GM23338 (cell line): ENCODE measurements at regions not wholly inside any gene's neighbourhood (a gene's known extent, or its start where the extent isn't known, plus 50 kb on each side); places are given as distances from the start of the nearest gene placed in this dataset.

Experiments
- ATAC-seq: fragments of 200-7000 bp; cut with Tn5 transposase; 3 replicates; pipeline ENCODE4 v1.9.1; 2020
- DNase-seq: peaks from one replicate; pipeline ENCODE4 v3.0.0-alpha.2; 2015; ENCODE audit warnings: low spot score
- H2AFZ ChIP-seq: fragments of 200-600 bp; sonication (generic); 2 replicates; pipeline ENCODE4 v1.8.0; 2016; ENCODE audit warnings: antibody characterized with exemption, mild to moderate bottlenecking, moderate library complexity
- H3F3A ChIP-seq: fragments of 200-600 bp; sonication (generic); replicated peaks from 2 replicates; pipeline ENCODE4 v1.8.0; 2017; ENCODE audit warnings: antibody characterized with exemption, mixed run types, low read depth
- H3K27ac ChIP-seq: fragments of 200-600 bp; sonication (generic); 2 replicates; pipeline ENCODE4 v1.6.1; 2016; ENCODE audit warnings: low read depth
- H3K27me3 ChIP-seq: fragments of 200-600 bp; sonication (generic); 2 replicates; pipeline ENCODE4 v1.8.0; 2016; ENCODE audit warnings: mild to moderate bottlenecking, mixed run types, moderate library complexity; ENCODE audit not compliant: insufficient read depth
- H3K36me3 ChIP-seq: fragments of 200-600 bp; sonication (generic); 2 replicates; pipeline ENCODE4 v1.8.0; 2016; ENCODE audit warnings: mild to moderate bottlenecking; ENCODE audit not compliant: insufficient read depth
- H3K4me1 ChIP-seq: fragments of 200-600 bp; sonication (generic); 2 replicates; pipeline ENCODE4 v1.8.0; 2016; ENCODE audit warnings: mild to moderate bottlenecking, moderate library complexity; ENCODE audit not compliant: insufficient read depth
- H3K4me2 ChIP-seq: fragments of 200-600 bp; sonication (generic); 2 replicates; pipeline ENCODE4 v1.7.1; 2017; ENCODE audit warnings: mixed run types
- H3K4me3 ChIP-seq: fragments of 200-600 bp; sonication (generic); 2 replicates; pipeline ENCODE4 v1.6.1; 2016; ENCODE audit warnings: mixed run types
- H3K79me2 ChIP-seq: fragments of 200-600 bp; sonication (generic); replicated peaks from 2 replicates; pipeline ENCODE4 v1.8.0; 2017; ENCODE audit warnings: mild to moderate bottlenecking; ENCODE audit not compliant: insufficient read depth
- H3K9me2 ChIP-seq: fragments of 200-600 bp; sonication (generic); 2 replicates; pipeline ENCODE4 v1.8.0; 2017; ENCODE audit not compliant: insufficient read depth
- H4K20me1 ChIP-seq: fragments of 200-600 bp; sonication (generic); replicated peaks from 2 replicates; pipeline ENCODE4 v1.8.0; 2017; ENCODE audit warnings: mild to moderate bottlenecking; ENCODE audit not compliant: insufficient read depth
- H3K27ac Mint-ChIP-seq: 2 replicates; pipeline ENCODE4 v1.8.0; 2020; ENCODE audit warnings: inconsistent platforms, mild to moderate bottlenecking, moderate library complexity, mixed read lengths
- H3K27me3 Mint-ChIP-seq: 3 replicates; pipeline ENCODE4 v1.8.0; 2022; ENCODE audit warnings: low read depth, mild to moderate bottlenecking, moderate library complexity, mixed read lengths, inconsistent platforms; ENCODE audit not compliant: insufficient read depth, poor library complexity
- H3K36me3 Mint-ChIP-seq: 3 replicates; pipeline ENCODE4 v1.8.0; 2021; ENCODE audit warnings: low read depth, mild to moderate bottlenecking, inconsistent platforms, moderate library complexity, mixed read lengths
- H3K4me1 Mint-ChIP-seq: 3 replicates; pipeline ENCODE4 v1.8.0; 2020; ENCODE audit warnings: mild to moderate bottlenecking, inconsistent platforms, mixed read lengths
- H3K4me3 Mint-ChIP-seq: 3 replicates; pipeline ENCODE4 v1.8.0; 2021; ENCODE audit warnings: moderate library complexity, mild to moderate bottlenecking, inconsistent platforms, mixed read lengths
- H3K9me3 Mint-ChIP-seq: 3 replicates; pipeline ENCODE4 v1.8.0; 2020; ENCODE audit warnings: moderate library complexity, mild to moderate bottlenecking, inconsistent platforms, mixed read lengths
- CREB1 ChIP-seq: fragments of 250-450 bp; sonication (Bioruptor Pico); IDR thresholded peaks from 2 replicates; pipeline ENCODE4 v1.5.0; 2020; ENCODE audit warnings: low read depth, mild to moderate bottlenecking, moderate library complexity
- EZH2phosphoT487 ChIP-seq: fragments of 200-600 bp; sonication (generic); IDR thresholded peaks from one replicate; pipeline ENCODE4 v1.8.1; 2018; ENCODE audit warnings: antibody characterized with exemption; ENCODE audit not compliant: unreplicated experiment
- NANOG ChIP-seq: IDR thresholded peaks from 2 replicates; pipeline ENCODE4 v1.6.1; 2016; ENCODE audit warnings: antibody characterized with exemption, borderline replicate concordance
- STAT1 ChIP-seq: IDR thresholded peaks from one replicate; pipeline ENCODE4 v1.6.1; 2016; ENCODE audit warnings: antibody characterized with exemption; ENCODE audit not compliant: unreplicated experiment
- ZNF114 ChIP-seq: fragments of 250-450 bp; sonication (Bioruptor Pico); IDR thresholded peaks from 2 replicates; pipeline ENCODE4 v1.5.0; 2020; ENCODE audit warnings: mild to moderate bottlenecking, moderate library complexity
- ZNF331 ChIP-seq: fragments of 250-450 bp; sonication (Bioruptor Pico); IDR thresholded peaks from 2 replicates; pipeline ENCODE4 v1.5.0; 2020; ENCODE audit warnings: low read depth, mild to moderate bottlenecking, moderate library complexity
- TF ChIP-seq, protein P1 (sequence below): IDR thresholded peaks from 2 replicates; pipeline ENCODE4 v1.6.1; 2016; ENCODE audit warnings: antibody characterized with exemption
- TF ChIP-seq, protein P2 (sequence below), 2 experiments: fragments of 200-600 bp in 1 of 2; sonication (generic) in 1 of 2; conservative IDR thresholded peaks; 2 replicates each; pipeline versions ENCODE4 v1.5.1 to v1.6.1; 2016 to 2017; ENCODE audit warnings: antibody characterized with exemption in 2 of 2, low read depth in 2 of 2, mild to moderate bottlenecking in 2 of 2, moderate library complexity in 1 of 2
- TF ChIP-seq, protein P3 (sequence below): IDR thresholded peaks from one replicate; pipeline ENCODE4 v1.6.1; 2018; ENCODE audit warnings: antibody characterized with exemption; ENCODE audit not compliant: unreplicated experiment

DNA sequence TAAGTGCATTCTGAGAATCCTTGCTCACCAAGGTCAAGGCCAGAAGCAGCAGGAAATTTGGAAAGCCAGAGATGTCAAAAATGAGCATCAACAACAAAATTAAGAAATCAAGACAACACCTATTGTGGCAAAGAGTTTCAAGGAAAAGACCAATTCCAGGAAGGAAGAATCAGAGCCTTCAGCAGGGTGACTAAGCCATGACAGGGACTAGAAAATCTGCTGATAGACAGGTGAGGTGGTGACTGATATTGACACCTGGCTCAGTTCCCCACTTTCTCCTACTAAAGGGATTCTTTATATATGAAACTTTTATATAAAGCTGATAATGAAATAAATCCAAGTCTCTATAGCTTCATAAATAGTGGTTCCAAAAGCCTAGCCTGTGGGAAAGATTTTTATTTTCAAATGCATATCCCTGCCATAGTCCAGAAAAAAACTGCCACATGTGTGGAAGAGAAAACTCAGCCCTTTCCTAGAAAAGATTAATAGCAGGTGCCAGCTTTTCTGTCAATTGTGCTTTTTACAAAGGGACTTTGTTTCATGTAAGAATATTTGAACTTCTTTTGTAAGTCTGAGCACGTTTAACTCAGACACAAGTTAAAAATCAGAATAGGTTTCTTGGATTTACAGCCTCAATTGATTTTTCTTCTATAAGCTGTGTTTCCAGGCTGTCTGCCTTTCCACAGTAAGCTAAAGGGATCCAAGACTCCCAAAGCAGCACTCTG lies 81.1 kb upstream of the GRAMD2B start:
- no peak overlapping the region for H3K4me2 ChIP-seq

DNA sequence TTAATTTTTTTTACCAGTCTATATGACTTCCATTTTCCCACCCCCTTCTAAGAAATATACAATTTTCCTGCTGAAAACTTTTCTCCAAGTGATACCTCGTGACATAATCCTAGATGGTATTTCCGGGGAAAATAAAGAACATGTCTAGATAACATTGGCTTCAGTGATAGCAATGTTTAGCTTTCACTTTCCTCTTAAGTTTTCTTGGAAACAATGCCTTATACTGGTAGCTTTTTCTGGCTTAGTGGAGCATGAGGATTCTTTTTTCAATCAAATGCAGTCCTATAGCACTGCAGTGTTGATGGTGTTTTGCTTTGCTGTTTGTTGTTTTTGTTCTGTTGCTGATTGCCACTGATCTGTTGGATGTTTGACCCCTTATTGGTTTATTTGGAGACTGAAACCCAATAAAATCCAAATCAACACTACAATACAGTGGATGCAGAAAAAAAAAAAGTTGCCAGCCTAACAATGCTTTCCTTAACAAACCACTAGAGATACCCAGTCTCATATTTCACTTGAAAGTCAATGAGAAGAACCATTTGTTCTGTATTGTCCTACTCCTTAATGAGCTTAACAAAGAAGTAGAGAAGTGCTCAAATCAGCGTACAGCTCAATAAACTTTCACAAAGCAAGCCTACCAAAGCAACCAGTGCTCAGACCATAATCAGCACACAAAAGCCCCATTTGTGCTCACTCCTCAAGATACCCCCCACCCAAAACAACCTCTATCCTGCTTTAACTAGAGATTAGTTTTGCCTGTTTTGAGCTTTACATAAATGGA lies 74.2 kb upstream of the GRAMD2B start:
- peak overlapping the region; percentile 5; the same call in 1 of the 2 replicates for H3K27ac ChIP-seq
- peaks cover 23% of the 10 kb centered on the region for H3K4me1 Mint-ChIP-seq
- no peaks in the 10 kb centered on the region for H3K9me3 Mint-ChIP-seq
- peak; percentile 50 for DNase-seq
- H3K9me2 ChIP-seq = no peaks in the 10 kb centered on the region; the same call in 1 of the 2 replicates
- no peaks in the 10 kb centered on the region for H3F3A ChIP-seq
- H3K27me3 Mint-ChIP-seq = no peaks in the 10 kb centered on the region
- H3K4me3 Mint-ChIP-seq = no peak overlapping the region
- peak overlapping the region; percentile 76; the same call in 1 of the 2 replicates for H3K27ac Mint-ChIP-seq
- peak; percentile 62; the same call in 1 of the 2 replicates for TF ChIP-seq NANOG
- no peak for TF ChIP-seq ZNF331 (CRISPR knock-in tag)
- H2AFZ ChIP-seq = no peak overlapping the region
- no peaks in the 10 kb centered on the region for H3K36me3 Mint-ChIP-seq
- H3K4me1 ChIP-seq = peaks cover 17% of the 10 kb centered on the region
- H3K79me2 ChIP-seq = no peaks in the 10 kb centered on the region
- H3K4me2 ChIP-seq = peak overlapping the region; percentile 10
- no peaks in the 10 kb centered on the region for H3K27me3 ChIP-seq
- peak; percentile 88 for ATAC-seq
- H3K36me3 ChIP-seq = no peaks in the 10 kb centered on the region
- H3K4me3 ChIP-seq = no peak overlapping the region
- no peaks in the 10 kb centered on the region for H4K20me1 ChIP-seq

More for the DNA sequence above, 81.1 kb upstream of the GRAMD2B start:
- no peak overlapping the region for H3K27ac Mint-ChIP-seq
- Histone ChIP-seq H3K79me2 (no peaks in the 10 kb centered on the region), H3K27ac (no peak overlapping the region), H3K27me3 (no peaks in the 10 kb centered on the region), H3K36me3 (no peaks in the 10 kb centered on the region), H2AFZ (no peak overlapping the region), H3K9me2 (no peaks in the 10 kb centered on the region; the same call in 1 of the 2 replicates), H3K4me1 (no peaks in the 10 kb centered on the region), H3F3A (no peaks in the 10 kb centered on the region), H3K4me3 (no peak overlapping the region), H4K20me1 (no peaks in the 10 kb centered on the region)
- TF ChIP-seq EZH2phosphoT487 (no peak), CREB1 (CRISPR knock-in tag) (no peak)
- TF ChIP-seq, protein P1, sequence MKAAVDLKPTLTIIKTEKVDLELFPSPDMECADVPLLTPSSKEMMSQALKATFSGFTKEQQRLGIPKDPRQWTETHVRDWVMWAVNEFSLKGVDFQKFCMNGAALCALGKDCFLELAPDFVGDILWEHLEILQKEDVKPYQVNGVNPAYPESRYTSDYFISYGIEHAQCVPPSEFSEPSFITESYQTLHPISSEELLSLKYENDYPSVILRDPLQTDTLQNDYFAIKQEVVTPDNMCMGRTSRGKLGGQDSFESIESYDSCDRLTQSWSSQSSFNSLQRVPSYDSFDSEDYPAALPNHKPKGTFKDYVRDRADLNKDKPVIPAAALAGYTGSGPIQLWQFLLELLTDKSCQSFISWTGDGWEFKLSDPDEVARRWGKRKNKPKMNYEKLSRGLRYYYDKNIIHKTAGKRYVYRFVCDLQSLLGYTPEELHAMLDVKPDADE = no peak
- H3K4me1 Mint-ChIP-seq = peaks cover 4% of the 10 kb centered on the region
- ATAC-seq (no peak), DNase-seq (no peak)
- no peaks in the 10 kb centered on the region for H3K9me3 Mint-ChIP-seq
- H3K27me3 Mint-ChIP-seq = no peaks in the 10 kb centered on the region
- H3K36me3 Mint-ChIP-seq = no peaks in the 10 kb centered on the region
- H3K4me3 Mint-ChIP-seq = no peak overlapping the region

DNA sequence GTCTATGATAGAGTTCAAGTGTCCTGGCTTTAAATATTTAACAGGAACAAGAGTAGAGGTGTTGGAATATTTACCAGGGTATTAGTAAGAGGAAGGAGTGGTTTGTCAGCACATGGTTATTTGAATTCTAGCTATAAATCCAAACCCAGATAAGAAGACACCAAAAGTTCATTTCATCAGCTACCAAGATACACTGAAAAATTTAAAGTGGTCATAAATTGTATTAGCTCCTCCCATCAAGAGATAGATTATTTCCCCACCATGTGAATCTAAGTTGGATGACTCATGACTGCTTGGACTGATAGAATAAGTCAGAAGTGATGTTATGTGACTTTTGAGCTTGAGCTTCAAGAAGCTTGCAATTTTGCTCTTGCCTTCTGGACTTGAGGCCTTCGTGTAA lies 72.1 kb upstream of the GRAMD2B start:
- H3K36me3 ChIP-seq = no peaks in the 10 kb centered on the region
- DNase-seq = no peak
- H3K9me2 ChIP-seq = no peaks in the 10 kb centered on the region
- peaks cover 17% of the 10 kb centered on the region for H3K4me1 ChIP-seq
- H2AFZ ChIP-seq = no peak overlapping the region
- Mint-ChIP-seq H3K27ac (no peak overlapping the region), H3K27me3 (no peaks in the 10 kb centered on the region), H3K9me3 (no peaks in the 10 kb centered on the region), H3K4me1 (peaks cover 26% of the 10 kb centered on the region), H3K4me3 (no peak overlapping the region), H3K36me3 (no peaks in the 10 kb centered on the region)
- no peaks in the 10 kb centered on the region for H3K79me2 ChIP-seq
- H4K20me1 ChIP-seq = no peaks in the 10 kb centered on the region
- H3K27ac ChIP-seq = no peak overlapping the region
- no peaks in the 10 kb centered on the region for H3F3A ChIP-seq
- H3K4me3 ChIP-seq = no peak overlapping the region
- ATAC-seq = no peak
- no peaks in the 10 kb centered on the region for H3K27me3 ChIP-seq
- no peak overlapping the region for H3K4me2 ChIP-seq
- no peak for TF ChIP-seq ZNF114 (CRISPR knock-in tag)
- no peak for TF ChIP-seq STAT1
- TF ChIP-seq, protein P2, sequence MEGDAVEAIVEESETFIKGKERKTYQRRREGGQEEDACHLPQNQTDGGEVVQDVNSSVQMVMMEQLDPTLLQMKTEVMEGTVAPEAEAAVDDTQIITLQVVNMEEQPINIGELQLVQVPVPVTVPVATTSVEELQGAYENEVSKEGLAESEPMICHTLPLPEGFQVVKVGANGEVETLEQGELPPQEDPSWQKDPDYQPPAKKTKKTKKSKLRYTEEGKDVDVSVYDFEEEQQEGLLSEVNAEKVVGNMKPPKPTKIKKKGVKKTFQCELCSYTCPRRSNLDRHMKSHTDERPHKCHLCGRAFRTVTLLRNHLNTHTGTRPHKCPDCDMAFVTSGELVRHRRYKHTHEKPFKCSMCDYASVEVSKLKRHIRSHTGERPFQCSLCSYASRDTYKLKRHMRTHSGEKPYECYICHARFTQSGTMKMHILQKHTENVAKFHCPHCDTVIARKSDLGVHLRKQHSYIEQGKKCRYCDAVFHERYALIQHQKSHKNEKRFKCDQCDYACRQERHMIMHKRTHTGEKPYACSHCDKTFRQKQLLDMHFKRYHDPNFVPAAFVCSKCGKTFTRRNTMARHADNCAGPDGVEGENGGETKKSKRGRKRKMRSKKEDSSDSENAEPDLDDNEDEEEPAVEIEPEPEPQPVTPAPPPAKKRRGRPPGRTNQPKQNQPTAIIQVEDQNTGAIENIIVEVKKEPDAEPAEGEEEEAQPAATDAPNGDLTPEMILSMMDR (conservative IDR thresholded peaks at IDR 0.05; ENCODE audit: low read depth in 2 of 2) = no peak
- TF ChIP-seq, protein P3, sequence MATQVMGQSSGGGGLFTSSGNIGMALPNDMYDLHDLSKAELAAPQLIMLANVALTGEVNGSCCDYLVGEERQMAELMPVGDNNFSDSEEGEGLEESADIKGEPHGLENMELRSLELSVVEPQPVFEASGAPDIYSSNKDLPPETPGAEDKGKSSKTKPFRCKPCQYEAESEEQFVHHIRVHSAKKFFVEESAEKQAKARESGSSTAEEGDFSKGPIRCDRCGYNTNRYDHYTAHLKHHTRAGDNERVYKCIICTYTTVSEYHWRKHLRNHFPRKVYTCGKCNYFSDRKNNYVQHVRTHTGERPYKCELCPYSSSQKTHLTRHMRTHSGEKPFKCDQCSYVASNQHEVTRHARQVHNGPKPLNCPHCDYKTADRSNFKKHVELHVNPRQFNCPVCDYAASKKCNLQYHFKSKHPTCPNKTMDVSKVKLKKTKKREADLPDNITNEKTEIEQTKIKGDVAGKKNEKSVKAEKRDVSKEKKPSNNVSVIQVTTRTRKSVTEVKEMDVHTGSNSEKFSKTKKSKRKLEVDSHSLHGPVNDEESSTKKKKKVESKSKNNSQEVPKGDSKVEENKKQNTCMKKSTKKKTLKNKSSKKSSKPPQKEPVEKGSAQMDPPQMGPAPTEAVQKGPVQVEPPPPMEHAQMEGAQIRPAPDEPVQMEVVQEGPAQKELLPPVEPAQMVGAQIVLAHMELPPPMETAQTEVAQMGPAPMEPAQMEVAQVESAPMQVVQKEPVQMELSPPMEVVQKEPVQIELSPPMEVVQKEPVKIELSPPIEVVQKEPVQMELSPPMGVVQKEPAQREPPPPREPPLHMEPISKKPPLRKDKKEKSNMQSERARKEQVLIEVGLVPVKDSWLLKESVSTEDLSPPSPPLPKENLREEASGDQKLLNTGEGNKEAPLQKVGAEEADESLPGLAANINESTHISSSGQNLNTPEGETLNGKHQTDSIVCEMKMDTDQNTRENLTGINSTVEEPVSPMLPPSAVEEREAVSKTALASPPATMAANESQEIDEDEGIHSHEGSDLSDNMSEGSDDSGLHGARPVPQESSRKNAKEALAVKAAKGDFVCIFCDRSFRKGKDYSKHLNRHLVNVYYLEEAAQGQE = no peak
- TF ChIP-seq NANOG = no peak
